Kidney epithelial cell (primary cell): ENCODE measurements at regions not wholly inside any gene's neighbourhood (a gene's known extent, or its start where the extent isn't known, plus 50 kb on each side); places are given as distances from the start of the nearest gene placed in this dataset.
A peak's percentile ranks its signal among the peaks of the same experiment; 100 is the strongest.
"Not testable (repeated sequence)": the region's sequence is repeated elsewhere in the genome, so short reads cannot be mapped to it uniquely, and the experiment has no call there.

Experiments used
- DNase-seq: peaks from one replicate; pipeline ENCODE4 v3.0.0-alpha.2; 2010; ENCODE audit warnings: low read depth
- H3K27me3 ChIP-seq: 2 replicates; pipeline ENCODE4 v1.6.0; 2011; ENCODE audit warnings: low read length; ENCODE audit not compliant: control insufficient read depth, insufficient read depth
- H3K36me3 ChIP-seq: 2 replicates; pipeline ENCODE4 v1.5.1; 2011; ENCODE audit warnings: low read length; ENCODE audit not compliant: control insufficient read depth, insufficient read depth
- H3K4me3 ChIP-seq: 2 replicates; pipeline ENCODE4 v1.5.1; 2011; ENCODE audit warnings: low read depth, mild to moderate bottlenecking, control low read depth, low read length
- TF ChIP-seq, protein P1 (sequence below): IDR thresholded peaks from 2 replicates; pipeline ENCODE4 v1.5.1; 2011; ENCODE audit warnings: mild to moderate bottlenecking, moderate library complexity, low read length, control low read depth, inconsistent platforms; ENCODE audit not compliant: insufficient read depth, poor library complexity, severe bottlenecking

DNA sequence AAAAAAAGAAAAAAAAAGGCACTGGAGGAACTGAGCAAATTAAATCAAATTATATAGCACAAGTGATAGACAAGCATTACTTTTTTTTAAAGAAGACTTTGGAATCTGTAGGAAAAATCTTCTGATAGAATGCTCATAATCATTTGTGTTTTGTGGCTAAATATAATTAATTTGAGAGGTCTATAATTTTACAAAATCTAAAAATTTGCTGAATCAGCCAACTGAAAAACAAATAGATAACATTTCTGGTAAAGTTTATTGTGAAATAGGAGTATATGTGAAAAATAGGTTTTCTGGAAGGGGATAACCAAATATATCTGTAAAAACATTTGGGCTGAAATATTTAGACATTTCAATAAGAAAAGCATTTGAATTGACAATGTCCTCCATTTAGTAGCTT, 844.9 kb upstream of the COBL start:
- Histone ChIP-seq H3K4me3 (no peak overlapping the region), H3K27me3 (no peaks in the 10 kb centered on the region), H3K36me3 (no peaks in the 10 kb centered on the region)
- TF ChIP-seq, protein P1, sequence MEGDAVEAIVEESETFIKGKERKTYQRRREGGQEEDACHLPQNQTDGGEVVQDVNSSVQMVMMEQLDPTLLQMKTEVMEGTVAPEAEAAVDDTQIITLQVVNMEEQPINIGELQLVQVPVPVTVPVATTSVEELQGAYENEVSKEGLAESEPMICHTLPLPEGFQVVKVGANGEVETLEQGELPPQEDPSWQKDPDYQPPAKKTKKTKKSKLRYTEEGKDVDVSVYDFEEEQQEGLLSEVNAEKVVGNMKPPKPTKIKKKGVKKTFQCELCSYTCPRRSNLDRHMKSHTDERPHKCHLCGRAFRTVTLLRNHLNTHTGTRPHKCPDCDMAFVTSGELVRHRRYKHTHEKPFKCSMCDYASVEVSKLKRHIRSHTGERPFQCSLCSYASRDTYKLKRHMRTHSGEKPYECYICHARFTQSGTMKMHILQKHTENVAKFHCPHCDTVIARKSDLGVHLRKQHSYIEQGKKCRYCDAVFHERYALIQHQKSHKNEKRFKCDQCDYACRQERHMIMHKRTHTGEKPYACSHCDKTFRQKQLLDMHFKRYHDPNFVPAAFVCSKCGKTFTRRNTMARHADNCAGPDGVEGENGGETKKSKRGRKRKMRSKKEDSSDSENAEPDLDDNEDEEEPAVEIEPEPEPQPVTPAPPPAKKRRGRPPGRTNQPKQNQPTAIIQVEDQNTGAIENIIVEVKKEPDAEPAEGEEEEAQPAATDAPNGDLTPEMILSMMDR, result no peak
- no peak for DNase-seq

DNA sequence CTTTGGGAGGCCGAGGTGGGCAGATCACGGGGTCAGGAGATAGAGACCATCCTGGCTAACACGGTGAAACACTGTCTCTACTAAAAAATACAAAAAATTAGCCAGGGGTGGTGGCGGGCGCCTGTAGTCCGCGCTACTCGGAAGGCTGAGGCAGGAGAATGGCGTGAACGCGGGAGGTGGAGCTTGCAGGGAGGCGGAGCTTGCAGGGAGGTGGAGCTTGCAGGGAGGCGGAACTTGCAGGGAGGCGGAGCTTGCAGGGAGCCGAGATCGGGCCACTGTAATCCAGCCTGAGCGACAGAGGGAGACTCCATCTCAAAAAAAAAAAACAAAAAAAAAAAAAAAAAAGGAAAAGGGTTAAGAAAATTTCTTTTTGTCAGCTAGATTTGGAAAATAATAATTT, 842.8 kb upstream of the COBL start:
- not testable (repeated sequence) for H3K36me3 ChIP-seq, H3K4me3 ChIP-seq, DNase-seq, H3K27me3 ChIP-seq

DNA sequence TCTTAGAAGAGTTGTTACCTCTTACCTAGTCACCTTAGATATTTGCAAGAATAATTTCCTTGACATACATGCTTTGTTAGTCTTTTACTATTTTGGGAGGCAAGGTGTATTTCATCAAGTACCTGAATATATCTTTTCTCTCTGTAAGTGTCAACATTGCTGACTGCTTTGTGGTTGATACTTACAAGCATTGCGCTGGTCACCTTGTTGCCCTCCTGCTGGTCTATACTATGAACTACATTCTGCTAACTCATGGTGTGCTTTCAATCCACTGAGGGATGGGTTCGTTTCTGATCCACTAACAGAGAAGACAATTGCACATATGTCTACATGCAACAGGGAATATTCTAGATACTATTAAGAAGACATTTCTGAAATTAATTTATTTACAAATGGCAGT, 837.8 kb upstream of the COBL start:
- no peaks in the 10 kb centered on the region for H3K27me3 ChIP-seq
- H3K4me3 ChIP-seq, result no peak overlapping the region
- no peaks in the 10 kb centered on the region for H3K36me3 ChIP-seq
- no peak for DNase-seq
- TF ChIP-seq, protein P1, result peak; percentile 9

DNA sequence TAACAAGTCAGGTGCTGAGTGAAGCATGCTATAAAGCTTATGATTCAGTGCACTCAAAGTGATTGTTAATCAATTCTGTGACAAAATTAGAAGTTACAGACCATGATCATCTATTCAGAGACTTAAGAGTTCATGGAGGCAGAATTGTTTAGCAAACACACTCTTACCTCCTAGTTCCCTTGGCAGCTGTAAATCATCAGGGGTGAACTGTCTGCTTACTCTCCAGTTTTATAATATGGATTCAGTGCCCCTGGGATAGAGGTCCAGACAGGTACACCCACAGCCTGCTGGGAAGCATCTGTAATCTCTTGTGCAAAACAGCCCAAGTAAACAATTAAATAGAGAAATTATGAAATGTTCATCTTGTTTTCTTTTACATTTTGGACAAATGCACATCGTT, 835.0 kb upstream of the COBL start:
- no peaks in the 10 kb centered on the region for H3K36me3 ChIP-seq
- no peak for DNase-seq
- no peak overlapping the region for H3K4me3 ChIP-seq
- TF ChIP-seq, protein P1, result no peak
- H3K27me3 ChIP-seq, result no peaks in the 10 kb centered on the region

DNA sequence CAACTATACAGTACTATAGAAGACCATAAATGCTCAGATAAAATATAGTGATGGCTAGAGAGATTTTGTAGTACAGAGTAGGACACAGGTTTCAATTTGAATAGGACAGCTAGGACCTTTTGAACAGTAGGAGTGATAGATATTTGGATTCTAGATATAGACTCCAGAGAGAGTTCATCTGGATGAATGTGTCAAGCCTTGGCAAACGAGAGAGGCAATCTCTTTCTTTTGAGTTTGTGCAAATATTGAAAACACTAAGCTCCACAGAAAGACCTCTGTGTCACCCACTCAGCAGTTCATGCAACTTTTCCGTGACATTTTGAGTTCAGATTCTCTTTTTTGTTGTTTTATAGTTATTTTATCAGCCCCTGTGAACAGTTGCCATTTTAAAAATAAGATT, 834.3 kb upstream of the COBL start:
- TF ChIP-seq, protein P1, result no peak
- Histone ChIP-seq H3K27me3 (no peaks in the 10 kb centered on the region), H3K4me3 (no peak overlapping the region), H3K36me3 (no peaks in the 10 kb centered on the region)
- DNase-seq, result no peak

DNA sequence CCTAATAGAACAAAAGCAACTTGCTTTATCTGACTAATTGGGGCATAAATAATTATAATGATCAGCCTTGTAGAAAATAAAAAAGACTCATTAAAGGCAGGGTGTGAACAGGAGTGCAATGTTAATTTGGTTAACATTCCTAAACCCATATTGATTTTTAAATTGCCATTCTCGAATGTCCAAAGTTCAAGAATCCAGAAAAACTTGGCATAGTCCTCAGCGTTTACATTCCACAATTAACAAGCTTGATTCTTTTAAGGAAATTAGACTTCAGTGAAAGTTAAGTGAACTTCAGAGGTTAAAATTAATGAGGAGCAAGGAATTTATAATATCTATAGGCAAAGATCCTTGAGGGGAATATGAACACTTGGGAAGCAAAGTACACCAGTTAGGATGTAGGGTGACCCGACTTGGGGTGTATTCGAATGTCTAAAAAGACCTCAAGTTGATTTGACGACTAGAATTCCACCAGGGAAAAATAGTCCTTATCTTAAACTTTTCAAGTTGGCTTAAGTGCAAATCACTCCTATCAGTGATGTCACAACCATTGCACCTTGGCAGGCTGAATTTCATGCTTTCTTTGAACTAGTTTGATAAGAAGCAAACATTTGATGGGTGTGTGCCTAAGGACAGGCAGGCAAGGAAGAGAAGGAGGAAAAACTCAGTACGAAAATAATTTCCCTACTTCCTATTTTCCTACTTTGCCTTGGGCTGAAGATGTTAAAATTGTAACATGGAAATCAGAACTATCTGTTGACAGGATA, 830.4 kb upstream of the COBL start:
- H3K4me3 ChIP-seq, result no peak overlapping the region
- no peak for DNase-seq

More for the DNA sequence above, 830.4 kb upstream of the COBL start:
- TF ChIP-seq, protein P1, result no peak
- no peaks in the 10 kb centered on the region for H3K27me3 ChIP-seq
- no peaks in the 10 kb centered on the region for H3K36me3 ChIP-seq
